ENCODE measurements at regions not wholly inside any gene's neighbourhood (a gene's known extent, or its start where the extent isn't known, plus 50 kb on each side); places are given as distances from the start of the nearest gene placed in this dataset.

GRCh38 chr6:138657065-138657425, 116.5 kb upstream of the CCDC28A start:
- Histone ChIP-seq H3K27ac (no peak overlapping the region), H3K9me3 (no peaks in the 10 kb centered on the region), H3K4me3 (no peak overlapping the region), H3K36me3 (no peaks in the 10 kb centered on the region), H3K27me3 (no peaks in the 10 kb centered on the region), H3K4me1 (peaks cover 0 to 3% of the 10 kb centered on the region in 2 donors)
- TF ChIP-seq CTCF (IDR thresholded peaks at IDR 0.05): no peak
- no peak for DNase-seq (ENCODE audit: low spot score in 2 of 2)
- intact Hi-C loops (cut with DNase I): no loop called here

DNA sequence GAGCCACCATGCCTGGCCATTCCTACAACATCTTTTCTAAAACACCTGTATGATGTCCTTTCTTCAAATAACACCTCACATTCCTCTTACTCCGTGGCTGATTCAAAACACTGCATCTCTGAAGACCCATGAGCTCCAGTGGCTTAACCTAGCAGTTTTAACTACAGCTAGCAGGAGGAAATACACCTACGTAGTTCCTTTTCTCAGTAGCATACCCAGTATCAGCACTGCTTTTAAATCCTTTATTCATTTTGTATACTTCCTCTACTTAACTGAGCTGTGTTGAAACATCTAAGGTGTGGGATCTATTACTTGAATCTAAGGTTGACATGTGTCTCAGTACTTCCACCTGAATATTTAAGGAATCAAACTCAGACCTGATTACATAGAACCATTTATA, 113.6 kb upstream of the CCDC28A start:
- TF ChIP-seq CTCF (IDR thresholded peaks at IDR 0.05): no peak
- intact Hi-C loops (cut with DNase I): no loop called here
- no peaks in the 10 kb centered on the region for H3K4me1 ChIP-seq
- no peaks in the 10 kb centered on the region for H3K27me3 ChIP-seq
- no peak overlapping the region for H3K4me3 ChIP-seq
- H3K27ac ChIP-seq: no peak overlapping the region
- H3K9me3 ChIP-seq: no peaks in the 10 kb centered on the region
- no peaks in the 10 kb centered on the region for H3K36me3 ChIP-seq
- DNase-seq (ENCODE audit: low spot score in 2 of 2): no peak

DNA sequence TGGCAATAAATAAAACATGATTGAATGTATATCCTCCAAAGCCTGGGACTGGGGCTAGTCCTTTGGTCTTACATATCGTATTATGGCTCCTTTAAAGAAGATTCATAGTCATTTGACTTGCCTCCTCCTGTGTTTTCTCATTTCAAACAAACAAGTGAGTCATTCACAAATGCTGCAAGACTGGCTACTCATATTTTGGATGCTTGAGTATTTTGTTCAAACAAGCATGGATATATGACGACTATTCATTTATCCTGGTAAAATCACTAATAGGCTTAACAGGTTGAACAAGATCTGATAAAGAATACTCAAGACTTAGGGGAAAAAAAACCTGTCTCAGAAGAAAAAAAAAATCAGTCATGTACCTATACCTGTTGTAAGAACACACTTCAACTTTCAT, 111.1 kb upstream of the CCDC28A start:
- no peak for TF ChIP-seq CTCF (IDR thresholded peaks at IDR 0.05)
- Histone ChIP-seq H3K36me3 (no peaks in the 10 kb centered on the region), H3K27ac (no peak overlapping the region), H3K27me3 (no peaks in the 10 kb centered on the region), H3K9me3 (no peaks in the 10 kb centered on the region), H3K4me3 (no peak overlapping the region), H3K4me1 (no peaks in the 10 kb centered on the region)
- intact Hi-C loops (cut with DNase I): no loop called here
- no peak for DNase-seq (ENCODE audit: low spot score in 2 of 2)

DNA sequence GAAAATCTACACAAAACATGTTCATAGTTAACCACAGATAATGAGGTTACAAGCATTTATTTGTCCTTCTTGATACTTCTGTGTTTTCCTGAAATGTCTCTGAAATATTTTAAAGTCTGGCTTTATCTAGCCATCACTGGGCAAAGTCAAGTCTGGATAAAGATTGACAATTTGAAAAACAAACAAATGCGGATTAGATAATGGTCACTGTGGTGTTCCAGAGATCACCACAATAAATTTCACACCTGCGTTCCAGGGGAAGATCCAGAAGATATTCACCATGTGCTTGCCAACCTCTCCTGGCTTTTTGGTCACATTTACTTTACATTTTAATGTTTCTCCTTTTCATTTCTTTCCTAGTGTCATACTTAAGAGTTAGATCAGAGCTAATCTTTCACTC, 109.7 kb upstream of the CCDC28A start:
- Histone ChIP-seq H3K4me1 (no peaks in the 10 kb centered on the region), H3K4me3 (no peak overlapping the region), H3K9me3 (no peaks in the 10 kb centered on the region), H3K36me3 (no peaks in the 10 kb centered on the region), H3K27me3 (no peaks in the 10 kb centered on the region), H3K27ac (no peak overlapping the region)
- DNase-seq (ENCODE audit: low spot score in 2 of 2): no peak
- intact Hi-C loops (cut with DNase I): no loop called here
- no peak for TF ChIP-seq CTCF (IDR thresholded peaks at IDR 0.05)

- H3K27ac ChIP-seq: no peak overlapping the region
- no peaks in the 10 kb centered on the region for H3K27me3 ChIP-seq
- no peaks in the 10 kb centered on the region for H3K9me3 ChIP-seq
- DNase-seq (ENCODE audit: low spot score in 2 of 2): no peak
- no peaks in the 10 kb centered on the region for H3K4me1 ChIP-seq
- intact Hi-C loops (cut with DNase I): no loop called here
- no peak for TF ChIP-seq CTCF (IDR thresholded peaks at IDR 0.05)
- no peaks in the 10 kb centered on the region for H3K36me3 ChIP-seq
- H3K4me3 ChIP-seq: no peak overlapping the region
Measured at GRCh38 chr6:138664745-138665144, 108.8 kb upstream of the CCDC28A start.

DNA sequence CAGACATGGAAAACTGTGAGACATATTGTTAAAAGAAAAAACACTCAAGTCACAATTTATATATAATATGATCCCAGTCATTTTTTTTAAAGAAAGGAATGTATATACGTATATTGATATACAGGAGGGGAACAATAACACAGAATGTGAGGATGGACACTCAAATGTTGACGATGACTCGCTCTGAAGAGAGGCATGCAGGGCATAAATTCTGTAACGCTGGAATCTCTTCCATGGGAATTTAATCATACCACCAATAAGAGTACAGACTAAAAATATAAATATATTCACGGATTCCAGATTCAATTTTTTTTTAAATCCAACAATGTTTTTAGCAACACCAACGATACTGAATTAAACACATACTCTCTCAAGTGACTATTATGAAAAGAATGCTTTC, 106.9 kb upstream of the CCDC28A start:
- Histone ChIP-seq H3K27ac (no peak overlapping the region), H3K4me3 (no peak overlapping the region), H3K27me3 (no peaks in the 10 kb centered on the region), H3K4me1 (no peaks in the 10 kb centered on the region), H3K9me3 (no peaks in the 10 kb centered on the region), H3K36me3 (no peaks in the 10 kb centered on the region)
- intact Hi-C loops (cut with DNase I): no loop called here
- DNase-seq (ENCODE audit: low spot score in 2 of 2): no peak
- TF ChIP-seq CTCF (IDR thresholded peaks at IDR 0.05): no peak

Measured in ascending aorta (tissue), 2 donors.